ENCODE measurements at regions not wholly inside any gene's neighbourhood (a gene's known extent, or its start where the extent isn't known, plus 50 kb on each side); places are given as distances from the start of the nearest gene placed in this dataset.

- no peak for TF ChIP-seq POLR2A (IDR thresholded peaks at IDR 0.05)
- TF ChIP-seq, protein P1, sequence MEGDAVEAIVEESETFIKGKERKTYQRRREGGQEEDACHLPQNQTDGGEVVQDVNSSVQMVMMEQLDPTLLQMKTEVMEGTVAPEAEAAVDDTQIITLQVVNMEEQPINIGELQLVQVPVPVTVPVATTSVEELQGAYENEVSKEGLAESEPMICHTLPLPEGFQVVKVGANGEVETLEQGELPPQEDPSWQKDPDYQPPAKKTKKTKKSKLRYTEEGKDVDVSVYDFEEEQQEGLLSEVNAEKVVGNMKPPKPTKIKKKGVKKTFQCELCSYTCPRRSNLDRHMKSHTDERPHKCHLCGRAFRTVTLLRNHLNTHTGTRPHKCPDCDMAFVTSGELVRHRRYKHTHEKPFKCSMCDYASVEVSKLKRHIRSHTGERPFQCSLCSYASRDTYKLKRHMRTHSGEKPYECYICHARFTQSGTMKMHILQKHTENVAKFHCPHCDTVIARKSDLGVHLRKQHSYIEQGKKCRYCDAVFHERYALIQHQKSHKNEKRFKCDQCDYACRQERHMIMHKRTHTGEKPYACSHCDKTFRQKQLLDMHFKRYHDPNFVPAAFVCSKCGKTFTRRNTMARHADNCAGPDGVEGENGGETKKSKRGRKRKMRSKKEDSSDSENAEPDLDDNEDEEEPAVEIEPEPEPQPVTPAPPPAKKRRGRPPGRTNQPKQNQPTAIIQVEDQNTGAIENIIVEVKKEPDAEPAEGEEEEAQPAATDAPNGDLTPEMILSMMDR (IDR thresholded peaks at IDR 0.05) = no peak
Measured at GRCh38 chr7:66502230-66503035, 126.2 kb upstream of the KCTD7 start.
